GM12878 (cell line): ENCODE measurements at regions not wholly inside any gene's neighbourhood (a gene's known extent, or its start where the extent isn't known, plus 50 kb on each side); places are given as distances from the start of the nearest gene placed in this dataset.

Experiments
- ATAC-seq: fragments of 200-7000 bp; cut with Tn5 transposase; 3 replicates; pipeline ENCODE4 v1.9.1; 2020; ENCODE audit warnings: mild to moderate bottlenecking, moderate library complexity
- BruUV-seq: library from RNA; stranded (reverse); fragments of 400-500 nt; replicated peaks from 2 replicates; lab custom pipeline; 2021; lab: Mats Ljungman, UMichigan
- CTCF ChIA-PET: fragments of 300-600 bp; sonication (Branson Sonifier 250); formaldehyde crosslinking; extraction: SDS; loops from one replicate; lab custom pipeline; 2021; ENCODE audit warnings: inconsistent platforms; lab: Yijun Ruan, JAX
- POLR2A ChIA-PET: fragments of 350-600 bp; formaldehyde crosslinking; extraction: SDS; loops from one replicate; lab custom pipeline; 2021; ENCODE audit warnings: inconsistent platforms; lab: Charles Lee
- RAD21 ChIA-PET: fragments of 300-600 bp; sonication (Branson Sonifier 250); formaldehyde crosslinking; loops from one replicate; lab custom pipeline; 2023; ENCODE audit warnings: antibody characterized with exemption; ENCODE audit not compliant: unreplicated experiment; lab: Charles Lee
- SMC1A ChIA-PET: fragments of 300-600 bp; sonication (Branson Sonifier 250); formaldehyde crosslinking; loops from one replicate; lab custom pipeline; 2023; ENCODE audit not compliant: unreplicated experiment, uncharacterized antibody; lab: Charles Lee
- DNase-seq: peaks from one replicate; pipeline ENCODE4 v3.0.0-alpha.2; 2011; ENCODE audit warnings: low read depth, low spot score
- FAIRE-seq: peaks from 3 replicates; lab custom pipeline; 2011; peaks lifted over from hg19 to GRCh38; lab: Jason Lieb, UNC
- H2AFZ ChIP-seq: 2 replicates; pipeline ENCODE4 v1.6.0; 2011; ENCODE audit warnings: low read depth, low read length, control low read depth; ENCODE audit not compliant: control insufficient read depth
- H3K27ac ChIP-seq: 2 replicates; pipeline ENCODE4 v1.5.1; 2011; ENCODE audit warnings: control low read depth; ENCODE audit not compliant: control insufficient read depth, insufficient read depth
- H3K27me3 ChIP-seq, 2 experiments: replicated peaks in 1 of 2; 2 replicates each; pipeline versions ENCODE4 v1.6.0 to v1.6.1; 2011; ENCODE audit warnings: low read length in 1 of 2; ENCODE audit not compliant: control insufficient read depth in 2 of 2, insufficient read depth in 2 of 2
- H3K36me3 ChIP-seq, 2 experiments: 2 replicates each; pipeline ENCODE4 v1.5.1; 2011; ENCODE audit warnings: low read length in 1 of 2; ENCODE audit not compliant: control insufficient read depth in 2 of 2, insufficient read depth in 2 of 2
- H3K4me1 ChIP-seq: 2 replicates; pipeline ENCODE4 v1.6.1; 2011; ENCODE audit warnings: mild to moderate bottlenecking, low read length, moderate library complexity, mixed read lengths; ENCODE audit not compliant: control insufficient read depth, insufficient read depth
- H3K4me2 ChIP-seq: 2 replicates; pipeline ENCODE4 v1.6.0; 2011; ENCODE audit warnings: control low read depth; ENCODE audit not compliant: control insufficient read depth, insufficient read depth
- H3K4me3 ChIP-seq: fragments of 200-600 bp; sonication (generic); 2 replicates; pipeline ENCODE4 v1.5.1; 2016
- H3K79me2 ChIP-seq: 2 replicates; pipeline ENCODE4 v1.6.0; 2011; ENCODE audit warnings: low read length; ENCODE audit not compliant: control insufficient read depth, insufficient read depth
- H3K9ac ChIP-seq: 2 replicates; pipeline ENCODE4 v1.8.0; 2011; ENCODE audit warnings: low read length, control low read depth, mixed read lengths; ENCODE audit not compliant: control insufficient read depth, insufficient read depth
- H3K9me3 ChIP-seq: replicated peaks from 3 replicates; pipeline ENCODE4 v1.5.1; 2011; ENCODE audit warnings: mild to moderate bottlenecking, low read length; ENCODE audit not compliant: control insufficient read depth, insufficient read depth
- H4K20me1 ChIP-seq: 2 replicates; pipeline ENCODE4 v1.6.0; 2011; ENCODE audit not compliant: control insufficient read depth, insufficient read depth
- CBX3 ChIP-seq: fragments of 200-600 bp; sonication (generic); IDR thresholded peaks from 2 replicates; pipeline ENCODE4 v1.6.1; 2016; ENCODE audit warnings: low read depth, borderline replicate concordance
- CHD2 ChIP-seq: IDR thresholded peaks from 2 replicates; pipeline ENCODE4 v1.6.1; 2011; ENCODE audit warnings: low read depth, low read length, improper control_type of control experiment, borderline replicate concordance
- CHD4 ChIP-seq: fragments of 200-600 bp; sonication (generic); IDR thresholded peaks from 2 replicates; pipeline ENCODE4 v1.6.1; 2016; ENCODE audit warnings: mild to moderate bottlenecking
- CREB1 ChIP-seq: IDR thresholded peaks from 2 replicates; pipeline ENCODE4 v1.6.1; 2012; ENCODE audit warnings: low read depth, mild to moderate bottlenecking, inconsistent platforms
- EP300 ChIP-seq, 2 experiments: fragments of 150-350 bp in 1 of 2; IDR thresholded peaks; 2 replicates each; pipeline ENCODE4 v1.6.1; 2011 to 2012; ENCODE audit warnings: low read depth in 2 of 2, low read length in 2 of 2, borderline replicate concordance in 1 of 2, improper control_type of control experiment in 1 of 2, inconsistent platforms in 1 of 2; ENCODE audit not compliant: control insufficient read depth in 1 of 2
- HSF1 ChIP-seq: fragments of 150-350 bp; IDR thresholded peaks from 2 replicates; pipeline ENCODE4 v1.6.1; 2014; ENCODE audit warnings: mild to moderate bottlenecking, low read depth, low read length
- IKZF1 ChIP-seq: fragments of 450-650 bp; conservative IDR thresholded peaks from 2 replicates; pipeline ENCODE4 v1.6.1; 2017; ENCODE audit warnings: antibody characterized with exemption, mild to moderate bottlenecking
- ZNF207 ChIP-seq: fragments of 450-650 bp; IDR thresholded peaks from 2 replicates; pipeline ENCODE4 v1.6.1; 2014; ENCODE audit warnings: antibody characterized with exemption, mild to moderate bottlenecking, borderline replicate concordance
- WGBS: methylation state at CpG from one replicate; pipeline ENCODE4 v1.1.6; 2016; ENCODE audit warnings: low lambda C conversion rate; ENCODE audit not compliant: insufficient replicate concordance, insufficient coverage; ENCODE audit errors: missing lambda C conversion rate; 5-methylcytosine and 5-hydroxymethylcytosine counted together
- in situ Hi-C: fragments of 300-500 bp; cut with MboI; formaldehyde crosslinking; loops from 9 replicates; pipeline ENCODE4 v1.14.3; 2018; ENCODE audit warnings: mixed read lengths
- intact Hi-C: fragments of 100-400 bp; cut with micrococcal nuclease; formaldehyde crosslinking; loops from one replicate; pipeline ENCODE4 v1.14.2; 2022; ENCODE audit not compliant: unreplicated experiment
- TF ChIP-seq, protein P1 (sequence below): fragments of 450-650 bp; formaldehyde crosslinking; IDR thresholded peaks from 2 replicates; pipeline ENCODE4 v1.5.0; 2022; ENCODE audit warnings: mild to moderate bottlenecking, missing genetic modification characterization

GRCh38 chr3:56969851-56970250 is 90.6 kb upstream of the SPATA12 start:
- Histone ChIP-seq H3K27ac (no peak overlapping the region), H3K4me1 (peaks cover 4% of the 10 kb centered on the region; the same call in 1 of the 2 replicates), H3K27me3 (0 out of 4 replicates have a peak, but pooled peaks cover 0 to 2% of the 10 kb centered on the region in 2 experiments), H3K36me3 (no peaks in the 10 kb centered on the region), H3K9ac (no peak overlapping the region), H3K79me2 (no peaks in the 10 kb centered on the region), H3K9me3 (no peaks in the 10 kb centered on the region), H3K4me2 (no peak overlapping the region), H3K4me3 (no peak overlapping the region), H4K20me1 (no peaks in the 10 kb centered on the region), H2AFZ (no peak overlapping the region)
- intact Hi-C loops: no loop called here
- DNase-seq: no peak
- no TSS peak for BruUV-seq
- ATAC-seq: no peak
- ChIA-PET SMC1A (interaction anchor here (1.3 to 1.8 kb wide), 2 partner anchors 10 to 115 kb away, joined by 4 to 6 read pairs; no protein-coding TSS in a partner anchor), RAD21 (no interaction called here), POLR2A (interaction anchor here (1.2 kb wide), 1 partner anchor 10 kb away, joined by 3 read pairs; no protein-coding TSS in a partner anchor), CTCF (interaction anchor here (1.7 kb wide), 1 partner anchor 12 kb away, joined by 3 read pairs; no protein-coding TSS in a partner anchor)
- FAIRE-seq: no peak
- 4% methylated on average over 1 of the region's 1 CpG for WGBS
- no peak for TF ChIP-seq IKZF1
- no peak for TF ChIP-seq EP300 (IDR thresholded peaks at IDR 0.05; ENCODE audit: borderline replicate concordance in 1 of 2, control insufficient read depth in 1 of 2, low read depth in 2 of 2, low read length in 2 of 2)
- no peak for TF ChIP-seq CHD2
- TF ChIP-seq, protein P1, sequence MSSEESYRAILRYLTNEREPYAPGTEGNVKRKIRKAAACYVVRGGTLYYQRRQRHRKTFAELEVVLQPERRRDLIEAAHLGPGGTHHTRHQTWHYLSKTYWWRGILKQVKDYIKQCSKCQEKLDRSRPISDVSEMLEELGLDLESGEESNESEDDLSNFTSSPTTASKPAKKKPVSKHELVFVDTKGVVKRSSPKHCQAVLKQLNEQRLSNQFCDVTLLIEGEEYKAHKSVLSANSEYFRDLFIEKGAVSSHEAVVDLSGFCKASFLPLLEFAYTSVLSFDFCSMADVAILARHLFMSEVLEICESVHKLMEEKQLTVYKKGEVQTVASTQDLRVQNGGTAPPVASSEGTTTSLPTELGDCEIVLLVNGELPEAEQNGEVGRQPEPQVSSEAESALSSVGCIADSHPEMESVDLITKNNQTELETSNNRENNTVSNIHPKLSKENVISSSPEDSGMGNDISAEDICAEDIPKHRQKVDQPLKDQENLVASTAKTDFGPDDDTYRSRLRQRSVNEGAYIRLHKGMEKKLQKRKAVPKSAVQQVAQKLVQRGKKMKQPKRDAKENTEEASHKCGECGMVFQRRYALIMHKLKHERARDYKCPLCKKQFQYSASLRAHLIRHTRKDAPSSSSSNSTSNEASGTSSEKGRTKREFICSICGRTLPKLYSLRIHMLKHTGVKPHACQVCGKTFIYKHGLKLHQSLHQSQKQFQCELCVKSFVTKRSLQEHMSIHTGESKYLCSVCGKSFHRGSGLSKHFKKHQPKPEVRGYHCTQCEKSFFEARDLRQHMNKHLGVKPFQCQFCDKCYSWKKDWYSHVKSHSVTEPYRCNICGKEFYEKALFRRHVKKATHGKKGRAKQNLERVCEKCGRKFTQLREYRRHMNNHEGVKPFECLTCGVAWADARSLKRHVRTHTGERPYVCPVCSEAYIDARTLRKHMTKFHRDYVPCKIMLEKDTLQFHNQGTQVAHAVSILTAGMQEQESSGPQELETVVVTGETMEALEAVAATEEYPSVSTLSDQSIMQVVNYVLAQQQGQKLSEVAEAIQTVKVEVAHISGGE (CRISPR knock-in tag): no peak
- TF ChIP-seq HSF1: no peak
- no peak for TF ChIP-seq CREB1
- no peak for TF ChIP-seq CBX3
- TF ChIP-seq CHD4: no peak
- TF ChIP-seq ZNF207: no peak
- in situ Hi-C loops: no loop called here
